GM21526 (cell line): ENCODE measurements at regions not wholly inside any gene's neighbourhood (a gene's known extent, or its start where the extent isn't known, plus 50 kb on each side); places are given as distances from the start of the nearest gene placed in this dataset.

Experiments
- ATAC-seq: cut with Tn5 transposase; IDR thresholded peaks from one replicate; pipeline ENCODE4 v1.9.1; 2021; ENCODE audit warnings: moderate library complexity; ENCODE audit not compliant: unreplicated experiment, low FRiP score

DNA sequence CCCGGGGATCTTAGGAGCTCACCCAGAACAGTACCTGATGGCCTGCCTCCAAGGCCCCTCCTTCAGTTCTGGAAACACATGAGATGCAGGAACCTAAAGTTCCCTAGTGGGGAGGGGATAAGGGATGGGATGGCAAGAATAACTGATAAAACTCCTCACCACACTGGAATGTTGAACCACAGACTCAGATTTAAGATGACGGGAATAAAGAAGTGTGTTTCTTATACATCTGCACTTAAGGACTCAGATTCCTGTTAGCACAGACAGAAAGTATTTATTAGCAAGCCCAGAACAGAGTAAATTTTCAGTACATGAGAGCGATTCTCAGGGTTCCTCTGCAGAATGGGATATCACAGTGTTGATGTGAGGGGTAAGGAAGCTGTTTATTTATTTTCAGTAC lies 245.2 kb downstream of the TLE3 start:
- no peak for ATAC-seq

DNA sequence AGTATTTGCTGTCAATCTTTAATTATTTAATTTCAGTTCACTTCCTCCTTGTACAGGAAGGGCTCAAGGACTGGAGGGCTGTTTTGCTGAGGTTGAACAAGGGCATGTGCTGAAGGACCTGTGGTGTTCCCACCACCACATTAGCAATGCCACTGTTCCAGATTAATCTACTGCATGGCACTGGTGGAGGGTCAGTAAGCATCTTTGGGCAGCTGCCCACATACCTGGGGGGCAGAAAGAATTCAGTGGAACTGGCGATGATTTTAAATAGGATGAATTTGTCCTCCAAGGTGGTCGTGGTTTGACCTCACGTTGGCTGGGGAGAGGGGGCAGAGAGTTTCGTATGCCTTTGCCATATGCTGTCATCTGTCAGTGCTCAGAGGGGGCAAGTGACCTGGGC lies 244.8 kb downstream of the TLE3 start:
- ATAC-seq: no peak

GRCh38 chr15:69853544-69853951 lies 244.2 kb downstream of the TLE3 start:
- ATAC-seq: no peak

DNA sequence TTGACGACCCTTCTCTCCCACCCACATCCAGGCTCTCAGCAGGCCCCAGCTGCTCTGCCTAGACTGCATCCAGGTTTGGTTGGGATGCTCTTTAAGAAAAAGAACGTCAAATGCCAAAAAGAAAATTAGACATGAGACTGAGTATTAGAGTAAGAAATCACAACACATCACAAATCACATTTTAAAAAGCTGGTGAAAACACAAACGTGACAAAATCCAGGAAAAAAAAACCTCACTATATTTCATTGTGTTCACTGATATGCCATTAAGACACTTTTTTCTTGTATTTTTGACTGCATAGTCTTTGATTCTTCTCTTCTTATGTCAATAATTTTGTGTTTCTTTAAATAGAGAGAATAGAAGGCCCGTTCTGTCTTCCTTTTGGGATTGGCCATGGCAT lies 243.7 kb downstream of the TLE3 start:
- no peak for ATAC-seq

DNA sequence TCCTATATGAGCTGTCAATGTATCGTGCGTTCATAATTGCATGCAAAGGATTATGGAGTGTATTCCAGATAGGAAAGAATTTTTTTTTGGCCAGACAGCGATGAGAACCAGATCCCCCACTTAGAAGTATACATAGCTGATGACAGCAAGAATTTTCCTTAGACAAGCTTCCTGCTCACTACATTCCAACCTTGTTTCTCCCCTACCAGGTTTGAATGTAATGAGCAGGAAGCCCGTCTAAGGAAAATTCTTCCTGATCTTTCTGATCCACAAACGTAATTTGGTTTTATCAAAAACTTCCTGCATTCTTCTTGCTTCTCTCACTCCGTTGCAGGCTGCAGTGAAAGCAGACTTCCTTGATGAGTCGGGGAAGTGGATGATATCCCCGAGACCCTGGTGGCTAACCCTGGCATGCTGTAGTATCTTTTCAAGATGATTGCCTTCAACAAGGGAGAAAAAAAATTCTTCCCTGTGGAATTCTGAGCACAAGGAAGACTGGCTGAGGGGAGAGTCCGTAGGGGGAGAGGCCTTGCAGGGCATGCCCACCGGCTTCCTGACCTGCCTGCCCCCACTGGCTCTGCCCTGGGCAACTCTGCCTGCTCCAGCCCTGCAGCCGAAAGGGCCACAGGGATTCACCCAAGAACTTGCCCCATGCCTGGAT lies 243.1 kb downstream of the TLE3 start:
- ATAC-seq: no peak

- no peak for ATAC-seq
Observed at GRCh38 chr15:69855258-69856000, 242.3 kb downstream of the TLE3 start.

DNA sequence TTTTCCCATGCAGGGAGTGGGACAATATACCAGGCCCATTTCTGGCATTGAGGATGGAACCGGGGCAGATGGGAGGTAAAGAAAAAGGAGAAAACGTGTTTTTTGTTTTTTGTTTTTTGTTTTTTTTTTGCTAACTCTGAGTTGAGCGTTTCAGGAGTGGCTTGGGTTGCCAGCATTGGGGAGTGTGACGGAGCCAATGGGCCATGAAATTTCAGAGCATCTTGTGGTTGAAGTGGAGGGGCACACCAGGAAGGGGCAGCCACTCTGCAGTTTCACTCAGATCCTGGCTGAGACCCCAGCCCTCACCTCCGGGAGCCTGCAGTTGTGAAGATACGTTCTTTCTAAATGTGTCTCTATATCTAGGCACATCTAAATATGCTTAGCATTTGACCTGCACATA lies 240.5 kb downstream of the TLE3 start:
- ATAC-seq: no peak

DNA sequence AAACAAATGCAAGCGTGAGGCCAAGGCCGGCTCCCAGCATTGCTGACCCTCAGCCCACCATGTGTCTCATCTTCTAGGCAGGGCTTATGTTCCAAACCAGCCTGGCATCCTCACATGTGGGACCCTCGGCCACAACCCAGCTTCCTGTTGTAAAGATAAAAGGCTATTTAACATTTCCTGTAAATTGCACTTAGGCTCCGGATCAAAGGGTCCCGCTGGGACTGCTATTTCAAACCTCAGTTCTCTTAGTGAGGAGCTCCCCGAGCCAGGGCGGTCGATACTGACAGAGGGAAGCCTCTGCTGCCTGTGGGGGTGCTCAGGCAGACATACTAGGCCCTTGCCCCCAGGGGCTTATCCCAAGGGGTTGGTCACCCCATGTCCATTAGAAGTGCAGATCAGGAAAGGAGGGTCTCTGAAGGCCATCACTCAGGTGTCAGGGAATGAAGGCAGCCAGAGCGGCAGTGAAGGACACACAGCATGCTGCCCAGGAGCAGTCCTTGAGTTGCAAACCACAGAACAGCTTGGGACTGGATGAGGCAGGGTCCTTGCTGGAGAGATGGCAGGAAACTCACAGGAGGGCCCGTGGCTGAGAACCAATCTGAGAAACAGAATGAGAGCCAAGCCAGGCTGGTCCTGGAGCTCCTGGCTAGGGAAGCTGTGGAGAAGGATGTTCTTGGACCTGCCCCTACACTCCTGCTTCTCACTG lies 239.9 kb downstream of the TLE3 start:
- no peak for ATAC-seq

- no peak for ATAC-seq
Observed at GRCh38 chr15:69858456-69858855, 239.3 kb downstream of the TLE3 start.

- no peak for ATAC-seq
Observed at GRCh38 chr15:69859866-69860265, 237.9 kb downstream of the TLE3 start.

GRCh38 chr15:69860321-69860720 lies 237.4 kb downstream of the TLE3 start:
- ATAC-seq: no peak

- ATAC-seq: no peak
Observed at GRCh38 chr15:69860921-69861320, 236.8 kb downstream of the TLE3 start.

DNA sequence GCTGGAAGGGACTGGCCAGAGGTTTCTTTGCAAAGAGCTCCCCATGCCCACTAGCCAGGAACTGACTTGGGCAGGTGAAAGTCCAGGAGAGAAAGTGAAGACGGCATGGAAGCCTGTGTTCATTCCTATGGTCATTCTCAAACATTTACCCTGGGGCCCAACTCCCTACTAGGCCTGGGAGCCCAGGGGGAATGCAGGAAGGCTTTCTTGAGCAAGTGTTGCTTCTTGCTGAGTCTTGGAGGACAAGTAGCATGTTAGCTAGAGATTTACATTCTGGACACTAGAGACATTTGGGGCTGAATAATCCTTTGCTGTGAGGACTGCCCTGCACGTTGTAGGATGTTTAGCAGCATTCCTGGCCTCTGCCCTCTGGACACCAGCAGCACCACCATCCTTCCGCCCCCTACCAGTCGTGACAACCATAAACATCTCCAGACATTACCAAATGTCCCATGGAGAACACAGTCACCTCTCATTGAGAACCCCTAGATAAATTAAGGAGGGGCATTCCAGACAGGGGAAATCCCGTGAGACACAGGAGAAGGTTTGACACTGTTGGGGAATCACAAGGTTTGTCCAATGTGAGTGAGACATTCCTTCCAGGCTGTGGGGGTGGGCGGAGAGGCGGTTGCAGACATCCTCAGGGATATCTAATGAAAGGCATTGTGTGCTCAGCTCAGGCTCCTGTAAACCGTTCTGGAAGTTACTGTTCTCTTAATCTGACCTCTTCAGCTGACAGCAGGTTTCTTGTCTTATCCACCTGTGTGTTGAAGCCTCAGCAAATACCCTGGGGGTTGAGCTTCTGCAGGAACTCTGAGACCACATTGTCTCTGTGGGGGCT lies 236.2 kb downstream of the TLE3 start:
- no peak for ATAC-seq

DNA sequence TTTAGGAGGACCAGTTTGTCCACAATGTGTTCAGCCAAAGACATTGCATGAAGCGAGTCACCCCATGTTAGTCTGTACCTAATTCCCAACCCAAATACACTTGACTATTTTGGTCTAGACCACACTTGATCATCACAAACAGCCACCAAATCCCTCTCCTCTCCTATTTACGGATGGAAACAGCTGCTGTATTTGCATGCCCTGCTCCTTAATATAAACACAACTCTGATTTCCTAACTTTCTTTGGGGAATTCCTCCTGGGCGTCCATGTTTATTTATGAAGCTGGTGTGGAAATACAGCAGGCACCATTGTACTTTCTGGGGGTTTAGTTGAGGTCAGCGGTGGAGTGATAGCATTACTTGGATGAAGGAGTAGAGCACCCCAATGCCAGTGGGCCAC lies 235.2 kb downstream of the TLE3 start:
- no peak for ATAC-seq

DNA sequence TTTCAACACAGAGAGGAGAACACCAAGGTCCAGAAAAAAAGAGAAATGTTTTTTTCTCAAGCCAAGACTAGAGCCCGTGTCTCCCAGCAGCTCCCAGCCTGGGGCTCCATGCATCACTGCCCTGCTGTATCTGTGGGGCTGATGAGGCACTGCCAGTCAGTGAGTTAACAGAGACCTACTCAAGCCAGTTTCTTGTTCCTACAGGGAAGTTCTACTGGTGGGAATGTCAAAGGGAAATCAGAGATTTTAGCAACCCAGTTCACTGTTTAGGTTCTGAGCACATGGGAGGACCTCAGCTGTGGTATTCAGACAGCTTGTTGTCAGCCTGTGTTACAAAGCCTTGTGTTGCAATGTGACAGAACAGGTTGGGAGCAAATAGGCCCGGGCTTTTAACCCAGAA lies 234.3 kb downstream of the TLE3 start:
- no peak for ATAC-seq

- ATAC-seq: no peak
Observed at GRCh38 chr15:69865369-69865768, 232.3 kb downstream of the TLE3 start.

GRCh38 chr15:69868756-69869155 lies 229.0 kb downstream of the TLE3 start:
- no peak for ATAC-seq

- no peak for ATAC-seq
Observed at GRCh38 chr15:69869291-69869690, 228.4 kb downstream of the TLE3 start.

GRCh38 chr15:69869881-69870505 lies 227.7 kb downstream of the TLE3 start:
- no peak for ATAC-seq

DNA sequence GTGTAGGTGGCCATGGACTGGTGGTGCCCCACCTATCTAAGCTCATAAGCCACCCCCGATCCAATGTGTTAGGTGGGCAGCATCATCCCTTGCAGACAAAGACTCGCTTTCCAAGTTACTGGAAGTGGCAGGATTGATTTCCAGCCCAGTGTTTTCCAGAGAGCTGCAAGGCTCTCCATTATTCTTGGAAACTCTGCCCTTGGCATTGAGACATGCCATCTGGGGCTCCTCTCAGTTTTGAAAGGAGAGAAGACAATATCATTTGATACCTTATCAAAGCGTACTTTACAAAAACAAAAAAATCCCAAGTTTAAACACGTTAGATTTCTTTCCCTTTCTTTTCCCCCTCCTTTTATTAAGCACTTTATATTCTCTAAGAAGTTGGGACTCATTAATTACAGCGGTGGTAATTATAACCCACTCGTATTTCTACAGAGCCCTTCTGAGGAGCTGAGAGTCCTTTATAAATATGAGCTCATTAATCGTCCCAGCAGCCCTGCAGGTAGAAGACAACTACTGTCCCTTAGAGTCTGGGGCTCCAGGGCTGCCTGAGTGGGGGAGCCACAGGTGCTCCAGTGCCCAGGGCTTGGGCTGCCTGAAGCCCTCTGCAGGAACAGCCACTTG lies 226.1 kb downstream of the TLE3 start:
- ATAC-seq: no peak
